CD14-positive monocyte (primary cell): ENCODE measurements at regions not wholly inside any gene's neighbourhood (a gene's known extent, or its start where the extent isn't known, plus 50 kb on each side); places are given as distances from the start of the nearest gene placed in this dataset.

ENCODE experiments used
- DNase-seq, 3 donors: peaks; one replicate each; pipeline ENCODE4 v3.0.0-alpha.2; 2011 to 2022
- H2AFZ ChIP-seq: 2 replicates; pipeline ENCODE4 v1.6.0; 2012; ENCODE audit warnings: mild to moderate bottlenecking, low read depth, low read length, inconsistent platforms; ENCODE audit not compliant: insufficient read depth, poor library complexity, severe bottlenecking
- H3K27ac ChIP-seq, 2 donors: 1 replicate in 1 of 2; 2 replicates in 1 of 2; pipeline ENCODE4 v1.5.1; 2012 to 2013; ENCODE audit warnings: low read length in 2 of 2, control low read depth in 1 of 2, inconsistent platforms in 1 of 2, low read depth in 1 of 2, mild to moderate bottlenecking in 1 of 2
- H3K27me3 ChIP-seq, 2 donors: one replicate each; pipeline versions ENCODE4 v1.6.0 to v1.6.1; 2011 to 2013; ENCODE audit warnings: low read length in 2 of 2; ENCODE audit not compliant: control insufficient read depth in 2 of 2, insufficient read depth in 2 of 2
- H3K36me3 ChIP-seq, 2 donors: replicated peaks in 1 of 2; 1 replicate in 1 of 2; 2 replicates in 1 of 2; pipeline versions ENCODE4 v1.5.1 to v1.6.1; 2012 to 2013; ENCODE audit warnings: low read length in 2 of 2, control low read depth in 1 of 2, inconsistent platforms in 1 of 2, mild to moderate bottlenecking in 1 of 2; ENCODE audit not compliant: insufficient read depth in 2 of 2, control insufficient read depth in 1 of 2
- H3K4me1 ChIP-seq, 2 donors: 1 replicate in 1 of 2; 2 replicates in 1 of 2; pipeline versions ENCODE4 v1.5.1 to v1.6.1; 2012 to 2013; ENCODE audit warnings: low read length in 2 of 2, control low read depth in 1 of 2, inconsistent platforms in 1 of 2, mild to moderate bottlenecking in 1 of 2, moderate library complexity in 1 of 2; ENCODE audit not compliant: insufficient read depth in 2 of 2, control insufficient read depth in 1 of 2
- H3K4me2 ChIP-seq: replicated peaks from 2 replicates; pipeline ENCODE3; 2012; ENCODE audit warnings: low read length, moderate library complexity, mild to moderate bottlenecking; ENCODE audit not compliant: poor library complexity, severe bottlenecking; ENCODE audit errors: extremely low read depth
- H3K4me3 ChIP-seq, 3 experiments: fragments of 200-600 bp in 1 of 3; sonication (generic) in 1 of 3; replicated peaks in 1 of 3; 1 replicate in 2 of 3; 2 replicates in 1 of 3; pipeline ENCODE4 v1.5.1; 2011 to 2013; ENCODE audit warnings: low read length in 3 of 3, mild to moderate bottlenecking in 3 of 3, control low read depth in 2 of 3, low read depth in 2 of 3, inconsistent platforms in 1 of 3, moderate library complexity in 1 of 3
- H3K79me2 ChIP-seq: 2 replicates; pipeline ENCODE4 v1.6.0; 2012; ENCODE audit warnings: mild to moderate bottlenecking, control low read depth, inconsistent platforms, low read length, moderate library complexity; ENCODE audit not compliant: insufficient read depth
- H3K9ac ChIP-seq: 2 replicates; pipeline ENCODE4 v1.6.0; 2017; ENCODE audit warnings: low read length, mild to moderate bottlenecking; ENCODE audit not compliant: insufficient read depth, poor library complexity, severe bottlenecking
- H3K9me3 ChIP-seq, 2 donors: replicated peaks in 1 of 2; 1 replicate in 1 of 2; 2 replicates in 1 of 2; pipeline versions ENCODE4 v1.5.1 to v1.6.1; 2012 to 2013; ENCODE audit warnings: low read length in 2 of 2, control low read depth in 1 of 2; ENCODE audit not compliant: control insufficient read depth in 1 of 2, insufficient read depth in 1 of 2
- H4K20me1 ChIP-seq: 2 replicates; pipeline ENCODE4 v1.6.0; 2012; ENCODE audit warnings: mild to moderate bottlenecking, low read length, control low read depth, moderate library complexity; ENCODE audit not compliant: insufficient read depth
- H3K27ac Mint-ChIP-seq, 7 donors: one replicate each; pipeline ENCODE4 v1.8.0; 2020; ENCODE audit warnings: mild to moderate bottlenecking in 7 of 7, mixed read lengths in 7 of 7, moderate library complexity in 6 of 7, inconsistent platforms in 2 of 7
- H3K27me3 Mint-ChIP-seq, 3 donors: one replicate each; pipeline ENCODE4 v1.8.0; 2021 to 2022; ENCODE audit warnings: low read depth in 3 of 3, mild to moderate bottlenecking in 3 of 3, mixed read lengths in 3 of 3, moderate library complexity in 3 of 3, inconsistent platforms in 1 of 3
- H3K36me3 Mint-ChIP-seq, 2 donors: one replicate each; pipeline ENCODE4 v1.8.0; 2020; ENCODE audit warnings: mixed read lengths in 2 of 2, inconsistent platforms in 1 of 2, mild to moderate bottlenecking in 1 of 2
- H3K4me1 Mint-ChIP-seq: one replicate; pipeline ENCODE4 v1.8.0; 2020; ENCODE audit warnings: mild to moderate bottlenecking, mixed read lengths
- H3K4me3 Mint-ChIP-seq, 2 donors: one replicate each; pipeline ENCODE4 v1.8.0; 2020; ENCODE audit warnings: mild to moderate bottlenecking in 2 of 2, mixed read lengths in 2 of 2, moderate library complexity in 1 of 2
- H3K9me3 Mint-ChIP-seq, 7 donors: one replicate each; pipeline ENCODE4 v1.8.0; 2020 to 2022; ENCODE audit warnings: mixed read lengths in 7 of 7, mild to moderate bottlenecking in 6 of 7, moderate library complexity in 6 of 7, inconsistent platforms in 2 of 7
- CTCF ChIP-seq: fragments of 200-600 bp; IDR thresholded peaks from one replicate; pipeline ENCODE4 v1.8.0; 2022; ENCODE audit warnings: antibody characterized with exemption, mild to moderate bottlenecking
- WGBS: methylation state at CpG from one replicate; pipeline ENCODE4 v1.1.5; 2013; ENCODE audit warnings: missing lambda C conversion rate; ENCODE audit not compliant: insufficient coverage; 5-methylcytosine and 5-hydroxymethylcytosine counted together
- intact Hi-C, 2 donors: fragments of 100-400 bp; cut with micrococcal nuclease; formaldehyde crosslinking; loops; one replicate each; pipeline versions ENCODE4 v1.15.0 to v1.15.1; 2023

GRCh38 chr6:86629123-86629522, 308.2 kb upstream of the HTR1E start:
- H3K27ac ChIP-seq: no peak overlapping the region
- no peaks in the 10 kb centered on the region for H3K4me1 ChIP-seq
- H2AFZ ChIP-seq: no peak overlapping the region
- no peaks in the 10 kb centered on the region for H3K27me3 ChIP-seq
- Mint-ChIP-seq H3K36me3 (no peaks in the 10 kb centered on the region), H3K27ac (no peak overlapping the region), H3K9me3 (peaks cover 0 to 22% (median 8%) of the 10 kb centered on the region in 7 donors), H3K4me3 (no peak overlapping the region), H3K27me3 (no peaks in the 10 kb centered on the region), H3K4me1 (no peaks in the 10 kb centered on the region)
- no peak overlapping the region for H3K4me3 ChIP-seq
- no CpG with 5 or more reads among the region's 1 CpG for WGBS
- H3K9ac ChIP-seq: no peak overlapping the region
- no peak for TF ChIP-seq CTCF
- H4K20me1 ChIP-seq: no peaks in the 10 kb centered on the region
- no peaks in the 10 kb centered on the region for H3K79me2 ChIP-seq
- intact Hi-C loops: no loop called here
- no peak overlapping the region for H3K4me2 ChIP-seq
- peaks cover 13 to 18% of the 10 kb centered on the region in 2 donors for H3K9me3 ChIP-seq
- no peak for DNase-seq
- no peaks in the 10 kb centered on the region for H3K36me3 ChIP-seq

- intact Hi-C loops: no loop called here
- Mint-ChIP-seq H3K36me3 (no peaks in the 10 kb centered on the region), H3K4me1 (no peaks in the 10 kb centered on the region), H3K27me3 (peaks cover 0 to 4% (median 0%) of the 10 kb centered on the region in 3 donors), H3K4me3 (no peak overlapping the region), H3K27ac (no peak overlapping the region), H3K9me3 (peaks cover 6 to 11% (median 8%) of the 10 kb centered on the region in 7 donors)
- TF ChIP-seq CTCF: no peak
- H2AFZ ChIP-seq: no peak overlapping the region
- no peaks in the 10 kb centered on the region for H3K79me2 ChIP-seq
- H3K36me3 ChIP-seq: no peaks in the 10 kb centered on the region
- H3K4me2 ChIP-seq: no peak overlapping the region
- no peaks in the 10 kb centered on the region for H4K20me1 ChIP-seq
- H3K9ac ChIP-seq: no peak overlapping the region
- H3K27me3 ChIP-seq: no peaks in the 10 kb centered on the region
- WGBS: no CpG with 5 or more reads among the region's 2 CpGs
- H3K27ac ChIP-seq: no peak overlapping the region
- no peaks in the 10 kb centered on the region for H3K4me1 ChIP-seq
- H3K9me3 ChIP-seq: peaks cover 10 to 14% of the 10 kb centered on the region in 2 donors
- H3K4me3 ChIP-seq: no peak overlapping the region
- no peak for DNase-seq
Measured at GRCh38 chr6:86619428-86619827, 317.9 kb upstream of the HTR1E start.
